Stimulated activated CD8-positive, alpha-beta memory T cell treated with anti-CD3 and anti-CD28 coated beads, Interleukin-15, amount 100 ng/mL, for 1 hour (primary cell): ENCODE measurements at regions not wholly inside any gene's neighbourhood (a gene's known extent, or its start where the extent isn't known, plus 50 kb on each side); places are given as distances from the start of the nearest gene placed in this dataset.

Source experiments
- DNase-seq: peaks from one replicate; pipeline ENCODE4 v3.0.0-alpha.2; 2020; ENCODE audit warnings: low read depth

- no peak for DNase-seq
Measured at GRCh38 chr15:97806766-97807165, 153.7 kb upstream of the ARRDC4 start.

GRCh38 chr15:97815835-97816234, 144.7 kb upstream of the ARRDC4 start:
- no peak for DNase-seq

- no peak for DNase-seq
Measured at GRCh38 chr15:97817276-97817890, 143.1 kb upstream of the ARRDC4 start.

- no peak for DNase-seq
Measured at GRCh38 chr15:97836003-97836402, 124.5 kb upstream of the ARRDC4 start.

GRCh38 chr15:97837896-97838295, 122.6 kb upstream of the ARRDC4 start:
- no peak for DNase-seq

- DNase-seq = no peak
Measured at GRCh38 chr15:97838606-97839210, 121.8 kb upstream of the ARRDC4 start.

GRCh38 chr15:97840501-97840900, 120.0 kb upstream of the ARRDC4 start:
- DNase-seq = no peak

GRCh38 chr15:97841558-97841957, 118.9 kb upstream of the ARRDC4 start:
- DNase-seq = no peak

- DNase-seq = no peak
Measured at GRCh38 chr15:97849183-97849582, 111.3 kb upstream of the ARRDC4 start.

GRCh38 chr15:97858296-97858695, 102.2 kb upstream of the ARRDC4 start:
- no peak for DNase-seq

- DNase-seq = no peak
Measured at GRCh38 chr15:97861529-97862260, 98.8 kb upstream of the ARRDC4 start.

- DNase-seq = no peak
Measured at GRCh38 chr15:97866959-97867358, 93.5 kb upstream of the ARRDC4 start.

- no peak for DNase-seq
Measured at GRCh38 chr15:97867870-97868269, 92.6 kb upstream of the ARRDC4 start.

- DNase-seq = no peak
Measured at GRCh38 chr15:97868981-97869380, 91.5 kb upstream of the ARRDC4 start.

GRCh38 chr15:97870771-97871170, 89.7 kb upstream of the ARRDC4 start:
- no peak for DNase-seq

GRCh38 chr15:97874139-97874538, 86.4 kb upstream of the ARRDC4 start:
- DNase-seq = no peak

- no peak for DNase-seq
Measured at GRCh38 chr15:97875025-97875512, 85.4 kb upstream of the ARRDC4 start.

- DNase-seq = no peak
Measured at GRCh38 chr15:97875513-97876280, 84.8 kb upstream of the ARRDC4 start.

GRCh38 chr15:97876281-97876675, 84.2 kb upstream of the ARRDC4 start:
- DNase-seq = no peak

- no peak for DNase-seq
Measured at GRCh38 chr15:97881346-97881965, 79.0 kb upstream of the ARRDC4 start.

- DNase-seq = no peak
Measured at GRCh38 chr15:97884513-97885131, 75.9 kb upstream of the ARRDC4 start.

- DNase-seq = no peak
Measured at GRCh38 chr15:97890307-97890706, 70.2 kb upstream of the ARRDC4 start.
